ENCODE measurements at regions not wholly inside any gene's neighbourhood (a gene's known extent, or its start where the extent isn't known, plus 50 kb on each side); places are given as distances from the start of the nearest gene placed in this dataset.
"Not testable (repeated sequence)": the region's sequence is repeated elsewhere in the genome, so short reads cannot be mapped to it uniquely, and the experiment has no call there.

- not testable (repeated sequence) for DNase-seq (ENCODE audit: extremely low read depth, low read depth)
Measured at GRCh38 chrX:115840729-115841409, 279.9 kb downstream of the PLS3 start.

GRCh38 chrX:115850986-115851385, 290.0 kb downstream of the PLS3 start:
- not testable (repeated sequence) for DNase-seq (ENCODE audit: extremely low read depth, low read depth)

- DNase-seq (ENCODE audit: extremely low read depth, low read depth) = not testable (repeated sequence)
Measured at GRCh38 chrX:115853260-115853659, 292.3 kb downstream of the PLS3 start.

- DNase-seq (ENCODE audit: extremely low read depth, low read depth) = not testable (repeated sequence)
Measured at GRCh38 chrX:115881170-115881569, 289.4 kb upstream of the AGTR2 start.

GRCh38 chrX:115884121-115884520, 286.4 kb upstream of the AGTR2 start:
- DNase-seq (ENCODE audit: extremely low read depth, low read depth) = not testable (repeated sequence)

GRCh38 chrX:115888041-115888440, 282.5 kb upstream of the AGTR2 start:
- DNase-seq (ENCODE audit: extremely low read depth, low read depth) = not testable (repeated sequence)

- not testable (repeated sequence) for DNase-seq (ENCODE audit: extremely low read depth, low read depth)
Measured at GRCh38 chrX:115888519-115888918, 282.0 kb upstream of the AGTR2 start.

- DNase-seq (ENCODE audit: extremely low read depth, low read depth) = no peak
Measured at GRCh38 chrX:115889121-115889890, 281.2 kb upstream of the AGTR2 start.

GRCh38 chrX:115892056-115892708, 278.4 kb upstream of the AGTR2 start:
- no peak for DNase-seq (ENCODE audit: extremely low read depth, low read depth)

- DNase-seq (ENCODE audit: extremely low read depth, low read depth) = no peak
Measured at GRCh38 chrX:115892787-115893671, 277.5 kb upstream of the AGTR2 start.

- no peak for DNase-seq (ENCODE audit: extremely low read depth, low read depth)
Measured at GRCh38 chrX:115894087-115894486, 276.5 kb upstream of the AGTR2 start.

GRCh38 chrX:115895678-115896329, 274.7 kb upstream of the AGTR2 start:
- DNase-seq (ENCODE audit: extremely low read depth, low read depth) = no peak

GRCh38 chrX:115896362-115896761, 274.2 kb upstream of the AGTR2 start:
- DNase-seq (ENCODE audit: extremely low read depth, low read depth) = no peak

- DNase-seq (ENCODE audit: extremely low read depth, low read depth) = no peak
Measured at GRCh38 chrX:115897956-115898355, 272.6 kb upstream of the AGTR2 start.

- DNase-seq (ENCODE audit: extremely low read depth, low read depth) = no peak
Measured at GRCh38 chrX:115898382-115899001, 272.1 kb upstream of the AGTR2 start.

- no peak for DNase-seq (ENCODE audit: extremely low read depth, low read depth)
Measured at GRCh38 chrX:115900425-115900824, 270.1 kb upstream of the AGTR2 start.

GRCh38 chrX:115901241-115901640, 269.3 kb upstream of the AGTR2 start:
- no peak for DNase-seq (ENCODE audit: extremely low read depth, low read depth)

GRCh38 chrX:115902995-115903394, 267.5 kb upstream of the AGTR2 start:
- no peak for DNase-seq (ENCODE audit: extremely low read depth, low read depth)

- DNase-seq (ENCODE audit: extremely low read depth, low read depth) = no peak
Measured at GRCh38 chrX:115906276-115906675, 264.3 kb upstream of the AGTR2 start.

- DNase-seq (ENCODE audit: extremely low read depth, low read depth) = no peak
Measured at GRCh38 chrX:115906881-115907280, 263.7 kb upstream of the AGTR2 start.

All from NCI-H460 (cell line).